Neuron (in vitro differentiated cells): ENCODE measurements at regions not wholly inside any gene's neighbourhood (a gene's known extent, or its start where the extent isn't known, plus 50 kb on each side); places are given as distances from the start of the nearest gene placed in this dataset.

Experiments used
- H2AFZ ChIP-seq: one replicate; pipeline ENCODE4 v1.6.1; 2013; ENCODE audit warnings: low read depth, mild to moderate bottlenecking, inconsistent platforms, low read length, moderate library complexity
- H3K27me3 ChIP-seq: one replicate; pipeline ENCODE4 v1.6.1; 2013; ENCODE audit warnings: low read length; ENCODE audit not compliant: insufficient read depth
- H3K36me3 ChIP-seq: one replicate; pipeline ENCODE4 v1.6.1; 2013; ENCODE audit warnings: low read length; ENCODE audit not compliant: insufficient read depth
- H3K4me1 ChIP-seq: one replicate; pipeline ENCODE4 v1.6.1; 2013; ENCODE audit warnings: low read length; ENCODE audit not compliant: insufficient read depth
- H3K4me3 ChIP-seq: 2 replicates; pipeline ENCODE4 v1.5.1; 2013; ENCODE audit warnings: mild to moderate bottlenecking, low read length, moderate library complexity
- H3K9me3 ChIP-seq: one replicate; pipeline ENCODE4 v1.6.1; 2013; ENCODE audit warnings: low read length

GRCh38 chr15:39176030-39176429 lies 404.8 kb upstream of the THBS1 start:
- Histone ChIP-seq H3K9me3 (no peaks in the 10 kb centered on the region), H2AFZ (no peak overlapping the region), H3K36me3 (no peaks in the 10 kb centered on the region), H3K4me3 (no peak overlapping the region), H3K4me1 (peaks cover 16% of the 10 kb centered on the region), H3K27me3 (no peaks in the 10 kb centered on the region)

GRCh38 chr15:39177561-39177960 lies 403.3 kb upstream of the THBS1 start:
- Histone ChIP-seq H3K9me3 (no peaks in the 10 kb centered on the region), H2AFZ (no peak overlapping the region), H3K4me1 (peaks cover 18% of the 10 kb centered on the region), H3K4me3 (no peak overlapping the region), H3K27me3 (no peaks in the 10 kb centered on the region), H3K36me3 (no peaks in the 10 kb centered on the region)

- Histone ChIP-seq H2AFZ (no peak overlapping the region), H3K4me3 (no peak overlapping the region)
Observed at GRCh38 chr15:39180030-39180429, 400.8 kb upstream of the THBS1 start.

GRCh38 chr15:39180483-39180933 lies 400.4 kb upstream of the THBS1 start:
- Histone ChIP-seq H3K27me3 (no peaks in the 10 kb centered on the region), H3K4me3 (no peak overlapping the region), H3K4me1 (peaks cover 13% of the 10 kb centered on the region), H3K9me3 (no peaks in the 10 kb centered on the region), H3K36me3 (no peaks in the 10 kb centered on the region), H2AFZ (no peak overlapping the region)

More at GRCh38 chr15:39180030-39180429, 400.8 kb upstream of the THBS1 start:
- Histone ChIP-seq H3K36me3 (no peaks in the 10 kb centered on the region), H3K9me3 (no peaks in the 10 kb centered on the region), H3K27me3 (no peaks in the 10 kb centered on the region), H3K4me1 (peaks cover 13% of the 10 kb centered on the region)

GRCh38 chr15:39181056-39181747 lies 399.7 kb upstream of the THBS1 start:
- H3K27me3 ChIP-seq: no peaks in the 10 kb centered on the region
- H2AFZ ChIP-seq: no peak overlapping the region
- H3K4me3 ChIP-seq: no peak overlapping the region
- H3K9me3 ChIP-seq: no peaks in the 10 kb centered on the region
- H3K4me1 ChIP-seq: peaks cover 13% of the 10 kb centered on the region
- no peaks in the 10 kb centered on the region for H3K36me3 ChIP-seq

GRCh38 chr15:39181940-39182339 lies 398.9 kb upstream of the THBS1 start:
- H3K4me3 ChIP-seq: no peak overlapping the region
- peaks cover 13% of the 10 kb centered on the region for H3K4me1 ChIP-seq
- no peak overlapping the region for H2AFZ ChIP-seq
- H3K27me3 ChIP-seq: no peaks in the 10 kb centered on the region
- no peaks in the 10 kb centered on the region for H3K36me3 ChIP-seq
- no peaks in the 10 kb centered on the region for H3K9me3 ChIP-seq

- Histone ChIP-seq H3K9me3 (no peaks in the 10 kb centered on the region), H3K27me3 (no peaks in the 10 kb centered on the region), H3K4me1 (peaks cover 13% of the 10 kb centered on the region), H2AFZ (no peak overlapping the region), H3K4me3 (no peak overlapping the region), H3K36me3 (no peaks in the 10 kb centered on the region)
Observed at GRCh38 chr15:39183164-39183881, 397.6 kb upstream of the THBS1 start.

GRCh38 chr15:39184701-39185390 lies 396.0 kb upstream of the THBS1 start:
- Histone ChIP-seq H3K27me3 (no peaks in the 10 kb centered on the region), H3K36me3 (no peaks in the 10 kb centered on the region), H3K4me1 (peaks cover 13% of the 10 kb centered on the region), H3K4me3 (no peak overlapping the region), H2AFZ (no peak overlapping the region), H3K9me3 (no peaks in the 10 kb centered on the region)

GRCh38 chr15:39188314-39188713 lies 392.6 kb upstream of the THBS1 start:
- no peak overlapping the region for H2AFZ ChIP-seq
- H3K4me3 ChIP-seq: no peak overlapping the region
- H3K4me1 ChIP-seq: no peaks in the 10 kb centered on the region
- H3K36me3 ChIP-seq: no peaks in the 10 kb centered on the region
- no peaks in the 10 kb centered on the region for H3K27me3 ChIP-seq
- no peaks in the 10 kb centered on the region for H3K9me3 ChIP-seq

- Histone ChIP-seq H2AFZ (no peak overlapping the region), H3K4me1 (no peaks in the 10 kb centered on the region), H3K9me3 (no peaks in the 10 kb centered on the region), H3K4me3 (no peak overlapping the region), H3K27me3 (no peaks in the 10 kb centered on the region), H3K36me3 (no peaks in the 10 kb centered on the region)
Observed at GRCh38 chr15:39188930-39189329, 391.9 kb upstream of the THBS1 start.

- Histone ChIP-seq H3K27me3 (no peaks in the 10 kb centered on the region), H3K4me3 (no peak overlapping the region), H3K9me3 (no peaks in the 10 kb centered on the region), H3K4me1 (no peaks in the 10 kb centered on the region), H2AFZ (no peak overlapping the region), H3K36me3 (no peaks in the 10 kb centered on the region)
Observed at GRCh38 chr15:39191871-39192291, 389.0 kb upstream of the THBS1 start.

GRCh38 chr15:39192351-39192750 lies 388.5 kb upstream of the THBS1 start:
- H3K4me1 ChIP-seq: no peaks in the 10 kb centered on the region
- no peak overlapping the region for H3K4me3 ChIP-seq
- H3K9me3 ChIP-seq: no peaks in the 10 kb centered on the region

GRCh38 chr15:39192979-39193560 lies 387.8 kb upstream of the THBS1 start:
- no peaks in the 10 kb centered on the region for H3K27me3 ChIP-seq
- no peak overlapping the region for H3K4me3 ChIP-seq
- H3K4me1 ChIP-seq: no peaks in the 10 kb centered on the region
- H3K36me3 ChIP-seq: no peaks in the 10 kb centered on the region
- no peak overlapping the region for H2AFZ ChIP-seq
- no peaks in the 10 kb centered on the region for H3K9me3 ChIP-seq

More at GRCh38 chr15:39192351-39192750, 388.5 kb upstream of the THBS1 start:
- Histone ChIP-seq H2AFZ (no peak overlapping the region), H3K36me3 (no peaks in the 10 kb centered on the region), H3K27me3 (no peaks in the 10 kb centered on the region)
